NCI-H128 (cell line): ENCODE measurements at regions not wholly inside any gene's neighbourhood (a gene's known extent, or its start where the extent isn't known, plus 50 kb on each side); places are given as distances from the start of the nearest gene placed in this dataset.
A peak's percentile ranks its signal among the peaks of the same experiment; 100 is the strongest.

ENCODE experiments used
- DNase-seq: peaks from one replicate; lab custom pipeline; 2025; ENCODE audit not compliant: unreplicated experiment; lab: John Stamatoyannopoulos, UW

DNA sequence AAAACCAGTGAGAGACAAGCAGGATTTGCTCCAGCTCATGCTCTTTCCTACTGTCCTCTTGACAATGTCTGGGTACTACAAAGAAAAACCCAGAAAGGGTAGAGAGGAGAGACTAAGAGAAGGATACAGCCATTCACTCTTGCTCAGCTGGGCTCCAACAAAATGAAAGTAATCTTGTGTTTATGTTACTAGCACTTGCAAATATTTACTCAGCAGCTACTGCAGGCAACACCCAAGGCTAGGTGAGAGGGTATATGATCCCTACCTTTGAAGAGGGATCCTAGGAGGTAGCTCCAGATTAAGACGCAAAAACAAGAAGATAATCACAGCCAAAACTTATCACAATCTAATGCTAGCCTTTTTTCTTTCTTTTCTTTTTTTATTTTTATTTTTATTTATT, 329.6 kb upstream of the ACVR2A start:
- no peak for DNase-seq

DNA sequence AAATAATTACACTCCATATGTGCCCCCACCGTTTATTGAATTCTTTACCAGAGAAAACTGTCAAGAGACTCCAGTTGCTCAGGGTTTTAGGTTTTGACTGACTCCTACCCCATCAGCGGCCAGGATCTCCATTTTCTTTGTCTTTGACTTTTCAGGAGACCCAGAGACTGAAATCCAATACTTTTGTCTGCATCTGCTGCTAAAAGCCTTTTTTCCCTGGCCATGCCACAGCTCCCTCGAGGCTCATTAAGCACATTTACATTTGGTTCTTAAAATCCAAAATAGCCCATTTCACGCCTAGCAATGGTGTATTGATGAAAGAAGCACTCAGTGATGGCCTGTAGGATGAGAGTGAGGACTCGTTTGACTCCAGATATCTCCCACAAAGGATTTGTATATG, 332.6 kb upstream of the ACVR2A start:
- peak; percentile 51 for DNase-seq

DNA sequence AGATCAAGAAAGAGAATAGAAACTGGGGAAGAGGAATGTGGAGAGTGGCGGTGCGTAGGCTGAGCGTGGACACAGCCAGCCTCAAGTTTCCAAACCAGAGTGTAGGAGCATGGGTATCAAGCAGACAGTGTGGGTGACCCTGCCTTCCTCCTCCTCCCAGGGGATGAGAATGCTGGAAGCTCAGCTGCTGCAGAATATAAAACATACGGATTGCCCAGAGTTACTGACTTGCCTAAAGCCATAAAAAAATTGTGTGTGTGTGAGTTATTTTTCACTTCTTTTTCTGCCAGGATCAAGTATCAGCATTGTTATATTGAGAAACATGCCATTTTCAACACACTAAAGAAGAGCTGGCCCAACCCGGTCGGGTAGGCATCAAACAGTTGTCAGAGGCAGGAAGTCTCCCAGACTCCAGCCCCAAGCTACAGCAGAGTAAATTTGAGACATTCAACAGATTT, 333.3 kb upstream of the ACVR2A start:
- no peak for DNase-seq

DNA sequence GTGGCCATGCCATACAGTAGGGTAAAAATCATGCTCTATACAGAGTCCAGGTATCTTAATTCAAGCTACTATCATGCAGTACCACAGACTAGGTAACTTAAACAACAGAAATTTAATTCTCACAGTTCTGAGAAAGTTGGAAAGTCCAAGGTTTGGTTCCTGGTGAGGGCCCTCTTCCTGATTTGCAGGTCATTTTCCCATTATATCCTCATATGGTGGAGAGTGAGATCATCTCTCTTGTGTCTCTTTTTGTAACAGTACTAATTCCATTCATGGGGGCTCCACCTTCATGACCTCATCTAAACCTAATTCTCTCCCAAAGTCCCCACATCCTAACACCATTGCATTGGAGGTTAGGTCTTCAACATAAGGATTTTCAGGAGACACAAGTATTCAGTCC, 335.0 kb upstream of the ACVR2A start:
- DNase-seq: no peak

DNA sequence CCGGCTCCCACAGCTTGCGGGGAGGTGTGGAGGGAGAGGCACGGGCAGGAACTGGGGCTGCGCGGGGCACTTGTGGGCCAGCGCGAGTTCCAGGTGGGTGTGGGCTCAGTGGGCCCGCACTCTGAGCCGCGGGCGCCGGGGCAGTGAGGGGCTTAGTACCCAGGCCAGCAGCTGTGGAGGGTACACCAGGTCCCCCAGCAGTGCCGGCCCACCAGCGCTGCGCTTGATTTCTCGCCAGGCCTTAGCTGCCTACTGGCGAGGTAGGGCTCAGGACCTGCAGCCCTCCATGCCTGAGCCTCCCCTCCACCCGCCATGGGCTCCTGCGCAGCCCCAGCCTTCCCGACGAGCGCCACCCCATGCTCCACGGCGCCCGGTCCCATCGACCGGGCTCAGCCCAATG, 337.9 kb upstream of the ACVR2A start:
- no peak for DNase-seq

DNA sequence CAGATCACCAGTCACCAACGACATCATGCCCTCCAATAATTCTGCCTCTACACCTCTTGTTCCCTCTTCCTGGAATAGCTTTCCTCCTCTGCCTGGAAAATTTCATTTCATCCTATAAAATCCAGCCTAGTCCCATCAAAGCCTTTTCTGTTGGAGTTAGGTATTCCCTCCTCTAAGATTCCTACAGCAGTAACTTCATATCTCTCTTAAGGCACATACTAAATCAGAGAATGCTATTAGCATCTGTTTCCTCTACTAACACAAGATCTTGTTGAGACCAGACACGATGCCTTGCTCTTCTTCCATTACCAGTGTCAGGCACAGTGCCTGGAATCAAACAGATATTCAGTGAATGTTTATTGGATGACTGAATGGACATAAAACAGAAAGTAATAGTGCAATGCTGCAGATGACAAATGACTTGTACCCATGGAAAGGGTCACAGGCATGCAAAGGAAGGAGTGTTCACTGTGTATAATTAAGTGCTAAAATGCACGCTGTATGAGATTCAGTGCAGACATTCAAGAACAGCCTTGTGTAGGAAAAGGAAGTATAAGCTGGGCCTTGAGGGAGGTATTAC, 342.0 kb upstream of the ACVR2A start:
- DNase-seq: no peak

DNA sequence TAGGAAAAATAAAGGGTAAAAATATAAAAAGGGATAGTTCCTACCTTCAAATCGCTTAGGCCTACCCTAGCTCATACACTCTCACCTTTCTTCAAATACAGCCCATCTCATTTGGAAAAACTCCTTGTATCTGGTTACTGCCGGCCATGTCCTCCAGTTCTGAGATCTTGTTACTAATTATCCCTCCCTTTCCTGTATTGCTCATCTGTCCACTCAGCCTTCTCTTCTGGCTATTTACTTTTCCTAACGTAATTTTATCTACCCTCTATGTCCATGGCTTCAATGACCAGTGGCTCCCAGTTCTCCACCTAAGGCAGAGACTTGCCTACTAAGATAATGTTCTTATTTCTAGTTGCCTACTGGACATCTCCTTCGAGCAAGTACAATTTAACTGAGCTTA, 342.9 kb upstream of the ACVR2A start:
- DNase-seq: no peak

DNA sequence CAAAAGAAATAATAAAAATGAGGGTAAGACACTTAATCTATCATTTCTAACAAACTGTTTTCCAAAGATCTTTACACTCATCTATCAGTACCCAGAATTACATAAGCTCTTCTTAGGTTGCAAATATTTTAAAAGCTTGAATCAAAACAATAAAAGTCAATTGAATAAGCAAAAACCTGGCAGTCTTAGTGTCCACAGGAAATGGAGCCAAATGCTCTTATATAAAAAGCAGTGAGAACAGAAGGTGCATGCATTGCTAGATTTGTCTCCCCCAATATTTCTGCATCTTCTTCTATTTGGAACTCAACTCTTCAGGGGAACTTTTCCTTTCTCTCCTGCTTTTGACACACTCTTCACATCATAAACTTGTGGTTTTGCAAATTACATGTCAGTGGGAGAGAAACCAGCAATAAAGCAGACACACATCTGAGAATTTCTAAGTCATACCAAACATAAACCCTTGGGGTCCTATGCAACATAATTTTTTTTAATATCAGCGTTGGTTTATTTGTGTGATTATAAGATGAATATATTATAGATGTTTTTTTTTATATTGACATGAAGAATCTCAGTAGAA, 343.9 kb upstream of the ACVR2A start:
- no peak for DNase-seq

DNA sequence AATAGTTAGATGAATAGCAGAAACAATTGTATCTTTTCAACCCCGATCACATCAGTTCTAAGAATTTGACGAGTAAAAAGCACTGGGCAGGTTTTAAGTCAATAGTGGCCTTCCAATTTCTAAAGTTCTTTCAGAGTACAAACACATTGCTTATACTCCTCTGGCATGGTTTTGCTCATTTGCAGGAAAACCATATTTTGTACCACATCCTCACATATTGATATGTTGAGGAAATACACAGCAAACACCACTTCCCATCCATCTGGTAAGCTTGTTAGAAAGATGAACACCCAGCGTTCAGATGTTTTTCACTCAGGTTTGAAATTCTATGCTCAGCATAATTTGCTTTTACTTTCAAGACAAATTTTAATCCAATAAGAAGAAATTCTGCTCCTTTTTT, 344.6 kb upstream of the ACVR2A start:
- DNase-seq: no peak

DNA sequence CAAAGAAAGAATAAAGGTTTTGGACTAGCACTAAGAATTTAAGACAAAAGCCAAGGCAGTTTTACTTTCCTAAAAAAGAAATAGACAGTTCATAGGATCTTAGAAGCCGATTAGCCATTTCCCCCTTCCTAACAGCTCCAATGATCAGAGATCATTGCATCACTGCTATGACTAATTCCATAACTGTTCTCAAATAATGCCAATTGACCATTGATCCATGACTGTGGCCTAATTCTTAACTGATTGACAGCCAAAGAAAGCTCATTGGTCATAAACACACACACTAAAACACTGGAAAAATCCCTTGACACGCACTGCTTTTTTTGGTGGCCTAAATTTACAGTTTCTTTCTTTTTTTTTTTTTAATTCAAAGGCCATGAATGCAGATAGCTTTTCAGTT, 345.0 kb upstream of the ACVR2A start:
- DNase-seq: no peak

DNA sequence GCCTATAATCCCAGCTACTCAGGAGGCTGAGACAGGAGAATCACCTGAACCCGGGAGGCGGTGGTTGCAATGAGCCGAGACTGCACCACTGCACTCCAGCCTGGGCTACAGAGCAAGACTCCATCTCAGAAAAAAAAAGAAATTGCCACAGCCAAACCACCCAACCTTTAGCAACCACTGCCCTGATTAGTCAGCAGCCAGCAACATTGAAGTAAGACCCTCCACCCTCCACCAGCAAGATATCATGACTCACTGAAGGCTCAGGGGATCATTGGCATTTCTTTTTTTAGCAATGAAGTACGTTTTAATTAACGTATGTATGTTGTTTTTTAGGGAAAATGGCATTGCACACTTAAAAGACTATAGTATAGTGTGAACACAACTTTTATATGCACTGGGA, 349.1 kb upstream of the ACVR2A start:
- no peak for DNase-seq

DNA sequence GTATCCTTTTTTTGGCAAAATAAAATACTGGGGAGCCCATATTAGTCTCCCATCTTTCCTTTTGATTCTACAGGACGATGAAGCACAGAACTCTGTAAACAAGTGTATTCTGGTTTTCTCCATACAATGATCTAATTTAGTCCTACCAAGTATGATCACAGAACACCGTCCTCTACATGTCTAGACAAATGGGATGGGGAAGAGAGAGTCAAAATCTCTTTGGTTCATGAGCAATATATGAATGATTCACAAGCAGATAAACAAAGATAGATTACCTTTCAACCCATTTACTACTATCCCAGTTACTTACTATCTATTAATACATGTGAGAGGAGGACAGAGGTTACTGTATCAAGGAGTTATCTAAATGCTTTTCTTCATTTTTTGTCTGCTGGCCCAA, 352.4 kb upstream of the ACVR2A start:
- DNase-seq: no peak

DNA sequence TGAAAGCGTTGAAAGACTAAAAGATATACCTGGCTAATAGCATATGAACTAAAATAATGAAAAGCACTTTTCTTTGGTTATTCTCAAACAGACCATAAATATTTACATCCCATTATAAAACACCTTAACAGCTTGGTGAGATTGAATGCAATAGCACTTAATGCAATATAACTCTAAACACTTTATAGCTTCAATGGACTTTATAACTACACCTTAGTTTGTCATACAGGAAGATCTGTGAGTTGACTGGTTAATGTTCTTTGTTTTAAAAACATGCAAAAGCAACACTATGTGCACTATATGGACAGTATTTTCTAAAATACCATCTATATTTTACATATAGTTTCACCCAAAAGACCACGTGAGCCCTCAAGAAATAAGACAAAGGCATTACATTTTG, 353.3 kb upstream of the ACVR2A start:
- no peak for DNase-seq

DNA sequence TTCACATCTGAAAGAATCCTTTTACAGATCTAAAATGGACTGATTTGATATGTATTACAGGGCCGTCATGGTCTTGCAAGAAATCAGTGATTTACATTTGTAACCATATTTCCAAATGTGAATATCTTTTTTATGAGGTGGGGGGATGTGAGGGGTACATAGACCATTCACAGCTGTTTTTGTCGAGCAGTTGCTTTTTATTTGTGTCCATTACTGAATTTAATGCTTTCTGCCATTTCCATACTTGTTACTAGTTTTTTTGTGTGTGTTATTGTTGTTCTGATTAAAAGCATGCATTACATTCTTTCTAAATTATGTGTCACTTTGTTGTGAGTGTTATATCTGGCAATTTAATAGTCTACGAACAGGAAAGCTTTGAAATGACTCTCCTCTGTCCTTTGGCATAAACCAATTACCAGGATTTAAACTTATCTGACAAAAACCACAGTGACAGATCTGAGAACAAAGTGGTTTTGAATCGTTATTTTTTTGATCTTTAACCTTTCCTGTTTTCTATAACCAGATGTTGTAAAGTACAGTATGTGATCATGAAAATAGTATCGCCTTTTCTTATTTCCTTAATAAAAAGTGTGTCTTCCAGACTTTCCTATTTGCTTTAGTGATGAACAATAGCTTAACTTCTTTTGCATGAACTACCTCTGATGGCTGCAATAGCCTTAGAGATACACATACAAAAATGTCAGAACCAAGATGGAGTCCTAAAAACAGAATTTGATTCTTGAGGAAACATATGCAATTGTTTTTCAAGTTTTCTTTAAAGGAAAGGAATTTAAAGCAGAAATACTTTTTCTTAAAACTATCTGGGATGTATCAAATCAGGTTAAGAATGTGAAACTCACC, 354.2 kb upstream of the ACVR2A start:
- DNase-seq: no peak

DNA sequence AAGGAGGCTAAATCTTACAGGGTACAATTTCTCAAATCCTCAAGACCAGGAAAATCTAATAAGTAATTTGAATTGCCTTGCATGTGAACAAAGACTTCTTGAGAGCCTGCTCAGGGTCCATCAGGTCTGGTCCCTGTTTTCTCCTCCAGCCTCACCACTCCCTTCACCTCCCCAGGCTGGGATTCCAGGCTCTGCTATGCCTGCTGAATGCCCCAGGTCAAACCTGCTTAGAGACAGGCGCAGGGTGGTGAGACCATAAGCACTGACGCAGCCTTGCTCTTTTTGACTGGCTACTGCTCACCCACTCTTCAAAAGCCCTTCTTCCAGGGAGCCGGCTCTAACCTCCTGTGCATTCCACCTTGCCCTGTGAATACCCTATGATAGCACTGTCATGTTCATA, 356.4 kb upstream of the ACVR2A start:
- DNase-seq: no peak

DNA sequence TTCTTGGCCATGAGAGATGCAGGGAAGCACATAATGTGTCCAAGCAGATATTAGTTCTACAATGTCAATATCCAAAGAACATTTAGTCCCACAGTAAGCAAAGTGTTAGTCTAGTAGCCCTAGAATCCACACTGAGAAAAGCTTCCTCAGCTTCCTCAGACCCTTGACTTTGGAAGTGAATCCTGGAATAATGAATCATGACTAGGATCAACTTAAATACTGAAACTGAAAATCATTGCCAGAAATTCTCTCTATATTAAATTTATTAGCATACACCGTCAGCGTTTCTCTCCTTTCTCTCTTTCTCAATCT, 356.9 kb upstream of the ACVR2A start:
- DNase-seq: no peak

DNA sequence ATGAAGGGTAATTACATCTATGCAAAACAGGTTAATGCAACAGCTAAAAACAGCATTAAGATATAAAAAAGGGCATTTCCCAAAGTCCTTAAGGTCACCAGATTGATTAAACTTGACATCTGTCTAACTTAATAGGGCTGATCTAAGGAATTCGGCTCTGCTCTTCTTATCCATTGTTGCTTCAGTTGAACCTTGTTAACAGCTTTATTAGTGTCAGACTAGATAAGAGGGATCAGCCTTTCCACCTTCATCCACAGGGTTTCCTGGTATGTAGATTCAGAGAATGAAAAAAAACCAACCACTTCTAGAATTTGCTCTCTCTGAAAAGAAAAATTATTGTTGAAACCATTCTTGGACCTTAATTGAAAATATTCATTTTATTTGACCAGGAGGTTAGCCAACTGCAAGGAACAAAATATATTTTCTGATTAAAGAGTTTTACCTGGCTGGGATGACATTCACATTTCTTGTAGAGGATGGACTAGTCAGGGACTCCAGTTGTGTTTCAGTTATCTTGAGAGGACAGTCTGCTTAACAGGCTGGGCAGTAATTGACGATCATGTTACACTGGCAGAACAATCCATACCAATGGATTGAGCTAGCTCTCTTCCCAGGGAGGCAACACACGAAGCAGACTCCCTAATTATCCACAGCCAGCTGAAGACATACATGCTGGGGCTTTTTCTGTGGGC, 357.4 kb upstream of the ACVR2A start:
- no peak for DNase-seq

DNA sequence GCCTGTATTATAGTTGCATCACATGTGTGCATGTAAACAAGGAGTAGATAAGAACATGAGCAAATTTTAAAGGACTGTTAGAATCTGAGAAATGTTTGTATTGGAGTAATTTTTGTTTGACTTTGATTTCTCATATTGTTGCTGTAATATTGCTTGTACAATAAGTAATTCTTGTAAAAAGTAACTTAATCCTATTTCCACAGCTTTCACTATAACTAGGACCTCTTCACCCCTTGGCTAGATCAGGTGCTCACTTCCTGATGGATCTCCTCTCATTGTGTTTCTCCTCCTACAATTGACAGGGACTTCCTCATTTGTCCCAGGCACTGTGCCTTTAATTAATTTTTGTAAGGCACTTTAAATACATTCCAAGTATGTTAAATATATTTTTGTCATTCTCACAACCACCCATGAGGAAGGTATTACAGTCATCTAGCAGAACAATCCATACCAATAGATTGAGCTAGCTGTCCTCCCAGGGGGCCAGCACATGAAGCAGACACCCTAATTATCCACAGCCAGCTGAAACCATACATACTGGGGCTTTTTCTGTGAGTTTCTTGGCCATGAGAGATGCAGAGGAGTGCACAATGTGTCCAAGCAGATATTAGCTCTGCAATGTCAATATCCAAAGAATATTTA, 359.5 kb upstream of the ACVR2A start:
- no peak for DNase-seq

DNA sequence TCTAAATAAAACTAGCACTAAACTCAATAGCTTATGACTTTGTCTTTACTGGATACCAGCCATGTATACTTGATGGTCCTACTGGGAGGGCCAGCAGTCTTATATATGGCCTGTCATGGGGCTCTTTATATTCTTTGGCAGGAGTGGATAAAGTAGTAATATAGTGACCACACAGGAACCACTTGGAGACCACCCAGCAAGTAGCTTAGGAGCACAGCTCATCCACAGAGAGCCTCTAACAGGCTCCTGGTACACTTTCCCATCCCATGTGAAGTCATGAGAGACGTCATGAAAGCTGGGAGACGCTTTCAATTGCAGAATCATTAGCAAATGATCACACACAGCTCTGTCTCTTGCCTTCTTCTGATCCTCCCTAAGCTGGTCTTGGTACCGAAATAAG, 360.9 kb upstream of the ACVR2A start:
- DNase-seq: no peak

DNA sequence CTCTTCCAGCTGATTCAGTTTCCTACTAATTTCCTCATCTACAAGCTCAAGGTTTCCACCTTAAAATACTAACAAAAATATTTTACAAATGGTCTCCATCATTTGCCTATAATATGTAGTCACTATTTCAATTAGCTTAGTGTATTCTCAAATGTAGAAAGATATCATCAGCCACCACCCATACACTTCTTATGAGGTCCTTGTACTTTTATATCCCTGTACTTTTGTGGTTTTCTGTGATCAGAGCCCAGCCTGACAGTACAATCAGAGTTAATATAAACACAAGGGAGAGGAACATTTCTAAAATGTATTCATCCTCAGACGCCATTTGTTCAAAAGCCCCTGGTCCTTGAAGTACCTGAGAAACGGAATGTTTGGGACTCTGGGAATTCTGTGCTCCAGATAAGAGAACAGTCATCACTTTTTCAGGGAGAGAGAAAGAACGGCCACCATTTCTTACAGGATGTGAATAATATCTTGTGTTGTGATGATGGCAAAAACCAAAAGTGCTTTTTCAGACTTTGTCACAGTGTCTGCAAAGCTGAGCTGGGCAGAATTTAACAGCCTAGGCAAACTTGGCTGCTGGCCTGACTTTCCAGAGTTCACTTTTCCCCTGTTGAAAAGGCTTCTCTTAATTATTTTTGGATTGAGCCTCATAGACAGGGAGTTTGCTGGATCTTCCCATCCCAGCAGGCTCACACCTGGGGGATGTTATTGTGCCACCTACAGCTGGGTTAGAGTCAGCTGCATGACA, 361.7 kb upstream of the ACVR2A start:
- DNase-seq: no peak
